Liver (tissue), 3 donors: ENCODE measurements at regions not wholly inside any gene's neighbourhood (a gene's known extent, or its start where the extent isn't known, plus 50 kb on each side); places are given as distances from the start of the nearest gene placed in this dataset.

Experiments
- CTCF ChIP-seq: fragments of 150-350 bp; IDR thresholded peaks from 2 replicates; pipeline ENCODE4 v1.5.1; 2017; ENCODE audit warnings: improper control_type of control experiment, low read depth, low read length; ENCODE audit not compliant: missing input control
- EGR1 ChIP-seq, 2 donors: IDR thresholded peaks; 2 replicates each; pipeline ENCODE4 v1.6.1; 2016 to 2018; ENCODE audit warnings: antibody characterized with exemption in 2 of 2, low read depth in 2 of 2
- HNF4G ChIP-seq: IDR thresholded peaks from 2 replicates; pipeline ENCODE4 v1.6.1; 2016; ENCODE audit warnings: antibody characterized with exemption
- MAX ChIP-seq: IDR thresholded peaks from 2 replicates; pipeline ENCODE4 v1.6.1; 2016; ENCODE audit warnings: antibody characterized with exemption
- RAD21 ChIP-seq, 2 donors: IDR thresholded peaks; 2 replicates each; pipeline ENCODE4 v1.6.1; 2016; ENCODE audit warnings: antibody characterized with exemption in 2 of 2, mild to moderate bottlenecking in 2 of 2
- TAF1 ChIP-seq: conservative IDR thresholded peaks from 2 replicates; pipeline ENCODE4 v1.6.1; 2016; ENCODE audit warnings: antibody characterized with exemption, mild to moderate bottlenecking
- donor health status: healthy.
- donor health status: healthy.

- no peak for TF ChIP-seq CTCF
- TF ChIP-seq TAF1: no peak
- no peak for TF ChIP-seq RAD21 (IDR thresholded peaks at IDR 0.05)
- no peak for TF ChIP-seq MAX
- no peak for TF ChIP-seq EGR1 (IDR thresholded peaks at IDR 0.05; ENCODE audit: low read depth in 2 of 2)
- TF ChIP-seq HNF4G: no peak
Measured at GRCh38 chr2:31703253-31703652, 122.5 kb upstream of the SRD5A2 start.
